ENCODE measurements at regions not wholly inside any gene's neighbourhood (a gene's known extent, or its start where the extent isn't known, plus 50 kb on each side); places are given as distances from the start of the nearest gene placed in this dataset.

DNA sequence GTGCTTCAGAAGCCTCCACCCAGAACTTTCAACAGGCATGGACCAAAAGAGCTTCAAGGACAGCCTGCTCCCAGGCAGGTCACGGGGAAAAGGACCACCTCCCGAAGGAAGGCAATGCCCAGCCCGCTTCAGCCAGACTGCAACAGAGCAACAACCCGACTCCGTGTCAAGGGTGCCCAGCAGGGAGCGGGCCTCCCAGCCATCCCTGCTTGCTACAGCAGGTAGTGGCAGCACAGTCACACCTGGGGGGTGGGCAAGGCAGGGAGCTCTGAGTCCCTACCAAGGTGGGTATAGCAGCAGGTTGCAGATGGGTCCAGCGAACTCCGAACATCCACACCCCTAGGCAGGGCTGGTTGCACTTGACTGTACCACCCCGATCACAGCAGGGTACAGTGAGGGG is 467.8 kb upstream of the PFKP start (continued):
- no peak for TF ChIP-seq ZNF317 (CRISPR knock-in tag; IDR thresholded peaks at IDR 0.05; ENCODE audit: borderline replicate concordance, low read depth)

DNA sequence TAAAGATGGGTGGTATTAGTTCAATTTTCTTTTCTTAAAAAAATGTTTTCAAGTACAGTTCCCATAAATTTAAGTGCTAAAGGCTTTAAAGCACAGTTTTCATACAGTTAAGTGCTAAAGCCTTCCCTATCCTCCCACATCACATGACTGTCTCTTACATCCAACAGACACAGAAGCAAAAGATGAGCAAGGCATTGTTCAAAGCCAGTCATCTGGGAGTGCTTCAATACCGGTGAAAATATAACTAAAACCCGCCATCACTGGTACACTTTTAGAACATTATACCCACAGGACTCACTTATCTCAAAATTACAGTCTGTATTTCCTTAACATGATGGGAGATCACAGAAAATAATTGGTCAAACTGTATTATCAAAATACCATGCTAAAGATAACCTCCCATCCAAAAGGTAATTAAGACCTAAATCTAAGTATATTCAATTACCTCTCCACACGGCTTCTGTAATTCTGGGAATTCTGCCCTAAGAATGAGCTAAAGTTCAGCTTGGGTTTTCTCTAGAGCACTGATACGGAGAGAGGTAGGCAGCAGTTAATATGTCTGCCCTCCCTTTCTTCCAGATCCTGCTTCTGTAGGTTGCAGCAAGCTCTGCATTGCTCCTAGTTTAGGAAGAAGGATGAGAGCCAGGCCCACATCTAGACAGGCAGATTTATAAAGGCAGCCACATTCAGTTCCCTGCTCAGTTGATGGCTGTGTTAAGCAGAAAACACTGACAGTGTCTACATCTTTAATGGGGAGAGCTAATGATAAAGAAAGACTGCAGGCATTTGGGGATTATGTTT is 474.8 kb upstream of the PFKP start:
- H3K27ac Mint-ChIP-seq: no peak overlapping the region
- ChIA-PET POLR2A (no interaction called here), CTCF (no interaction called here)
- H3K9me3 Mint-ChIP-seq: peaks cover 10% of the 10 kb centered on the region
- no peaks in the 10 kb centered on the region; the same call in 1 of the 2 replicates for H3K27me3 Mint-ChIP-seq (ENCODE audit: low read depth)
- ATAC-seq (no peak), DNase-seq (ENCODE audit: low spot score) (no peak)
- no peak overlapping the region for H3K4me3 Mint-ChIP-seq
- H3K4me1 Mint-ChIP-seq: no peaks in the 10 kb centered on the region
- H3K36me3 Mint-ChIP-seq: peaks cover 3% of the 10 kb centered on the region; the same call in 1 of the 2 replicates
- TF ChIP-seq GABPB1 (CRISPR knock-in tag; IDR thresholded peaks at IDR 0.05): no peak
- TF ChIP-seq SOX15 (CRISPR knock-in tag; IDR thresholded peaks at IDR 0.05): no peak
- TF ChIP-seq CREM (CRISPR knock-in tag; IDR thresholded peaks at IDR 0.05): no peak
- no peak for TF ChIP-seq RELA (CRISPR knock-in tag; IDR thresholded peaks at IDR 0.05; ENCODE audit: borderline replicate concordance)
- TF ChIP-seq, protein P1, sequence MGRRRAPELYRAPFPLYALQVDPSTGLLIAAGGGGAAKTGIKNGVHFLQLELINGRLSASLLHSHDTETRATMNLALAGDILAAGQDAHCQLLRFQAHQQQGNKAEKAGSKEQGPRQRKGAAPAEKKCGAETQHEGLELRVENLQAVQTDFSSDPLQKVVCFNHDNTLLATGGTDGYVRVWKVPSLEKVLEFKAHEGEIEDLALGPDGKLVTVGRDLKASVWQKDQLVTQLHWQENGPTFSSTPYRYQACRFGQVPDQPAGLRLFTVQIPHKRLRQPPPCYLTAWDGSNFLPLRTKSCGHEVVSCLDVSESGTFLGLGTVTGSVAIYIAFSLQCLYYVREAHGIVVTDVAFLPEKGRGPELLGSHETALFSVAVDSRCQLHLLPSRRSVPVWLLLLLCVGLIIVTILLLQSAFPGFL (CRISPR knock-in tag; IDR thresholded peaks at IDR 0.05; ENCODE audit: borderline replicate concordance): no peak
- TF ChIP-seq KAT7 (CRISPR knock-in tag; IDR thresholded peaks at IDR 0.05; ENCODE audit: borderline replicate concordance): no peak
- TF ChIP-seq JAZF1 (CRISPR knock-in tag; IDR thresholded peaks at IDR 0.05): no peak
- TF ChIP-seq, protein P2, sequence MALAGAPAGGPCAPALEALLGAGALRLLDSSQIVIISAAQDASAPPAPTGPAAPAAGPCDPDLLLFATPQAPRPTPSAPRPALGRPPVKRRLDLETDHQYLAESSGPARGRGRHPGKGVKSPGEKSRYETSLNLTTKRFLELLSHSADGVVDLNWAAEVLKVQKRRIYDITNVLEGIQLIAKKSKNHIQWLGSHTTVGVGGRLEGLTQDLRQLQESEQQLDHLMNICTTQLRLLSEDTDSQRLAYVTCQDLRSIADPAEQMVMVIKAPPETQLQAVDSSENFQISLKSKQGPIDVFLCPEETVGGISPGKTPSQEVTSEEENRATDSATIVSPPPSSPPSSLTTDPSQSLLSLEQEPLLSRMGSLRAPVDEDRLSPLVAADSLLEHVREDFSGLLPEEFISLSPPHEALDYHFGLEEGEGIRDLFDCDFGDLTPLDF (CRISPR knock-in tag; IDR thresholded peaks at IDR 0.05): no peak
- TF ChIP-seq, protein P3, sequence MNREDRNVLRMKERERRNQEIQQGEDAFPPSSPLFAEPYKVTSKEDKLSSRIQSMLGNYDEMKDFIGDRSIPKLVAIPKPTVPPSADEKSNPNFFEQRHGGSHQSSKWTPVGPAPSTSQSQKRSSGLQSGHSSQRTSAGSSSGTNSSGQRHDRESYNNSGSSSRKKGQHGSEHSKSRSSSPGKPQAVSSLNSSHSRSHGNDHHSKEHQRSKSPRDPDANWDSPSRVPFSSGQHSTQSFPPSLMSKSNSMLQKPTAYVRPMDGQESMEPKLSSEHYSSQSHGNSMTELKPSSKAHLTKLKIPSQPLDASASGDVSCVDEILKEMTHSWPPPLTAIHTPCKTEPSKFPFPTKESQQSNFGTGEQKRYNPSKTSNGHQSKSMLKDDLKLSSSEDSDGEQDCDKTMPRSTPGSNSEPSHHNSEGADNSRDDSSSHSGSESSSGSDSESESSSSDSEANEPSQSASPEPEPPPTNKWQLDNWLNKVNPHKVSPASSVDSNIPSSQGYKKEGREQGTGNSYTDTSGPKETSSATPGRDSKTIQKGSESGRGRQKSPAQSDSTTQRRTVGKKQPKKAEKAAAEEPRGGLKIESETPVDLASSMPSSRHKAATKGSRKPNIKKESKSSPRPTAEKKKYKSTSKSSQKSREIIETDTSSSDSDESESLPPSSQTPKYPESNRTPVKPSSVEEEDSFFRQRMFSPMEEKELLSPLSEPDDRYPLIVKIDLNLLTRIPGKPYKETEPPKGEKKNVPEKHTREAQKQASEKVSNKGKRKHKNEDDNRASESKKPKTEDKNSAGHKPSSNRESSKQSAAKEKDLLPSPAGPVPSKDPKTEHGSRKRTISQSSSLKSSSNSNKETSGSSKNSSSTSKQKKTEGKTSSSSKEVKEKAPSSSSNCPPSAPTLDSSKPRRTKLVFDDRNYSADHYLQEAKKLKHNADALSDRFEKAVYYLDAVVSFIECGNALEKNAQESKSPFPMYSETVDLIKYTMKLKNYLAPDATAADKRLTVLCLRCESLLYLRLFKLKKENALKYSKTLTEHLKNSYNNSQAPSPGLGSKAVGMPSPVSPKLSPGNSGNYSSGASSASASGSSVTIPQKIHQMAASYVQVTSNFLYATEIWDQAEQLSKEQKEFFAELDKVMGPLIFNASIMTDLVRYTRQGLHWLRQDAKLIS (CRISPR knock-in tag; IDR thresholded peaks at IDR 0.05; ENCODE audit: borderline replicate concordance): no peak
- no peak for TF ChIP-seq ATF1 (CRISPR knock-in tag; IDR thresholded peaks at IDR 0.05)
- TF ChIP-seq, protein P4, sequence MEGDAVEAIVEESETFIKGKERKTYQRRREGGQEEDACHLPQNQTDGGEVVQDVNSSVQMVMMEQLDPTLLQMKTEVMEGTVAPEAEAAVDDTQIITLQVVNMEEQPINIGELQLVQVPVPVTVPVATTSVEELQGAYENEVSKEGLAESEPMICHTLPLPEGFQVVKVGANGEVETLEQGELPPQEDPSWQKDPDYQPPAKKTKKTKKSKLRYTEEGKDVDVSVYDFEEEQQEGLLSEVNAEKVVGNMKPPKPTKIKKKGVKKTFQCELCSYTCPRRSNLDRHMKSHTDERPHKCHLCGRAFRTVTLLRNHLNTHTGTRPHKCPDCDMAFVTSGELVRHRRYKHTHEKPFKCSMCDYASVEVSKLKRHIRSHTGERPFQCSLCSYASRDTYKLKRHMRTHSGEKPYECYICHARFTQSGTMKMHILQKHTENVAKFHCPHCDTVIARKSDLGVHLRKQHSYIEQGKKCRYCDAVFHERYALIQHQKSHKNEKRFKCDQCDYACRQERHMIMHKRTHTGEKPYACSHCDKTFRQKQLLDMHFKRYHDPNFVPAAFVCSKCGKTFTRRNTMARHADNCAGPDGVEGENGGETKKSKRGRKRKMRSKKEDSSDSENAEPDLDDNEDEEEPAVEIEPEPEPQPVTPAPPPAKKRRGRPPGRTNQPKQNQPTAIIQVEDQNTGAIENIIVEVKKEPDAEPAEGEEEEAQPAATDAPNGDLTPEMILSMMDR (IDR thresholded peaks at IDR 0.05): no peak
- TF ChIP-seq NR2C2 (CRISPR knock-in tag; IDR thresholded peaks at IDR 0.05): no peak

DNA sequence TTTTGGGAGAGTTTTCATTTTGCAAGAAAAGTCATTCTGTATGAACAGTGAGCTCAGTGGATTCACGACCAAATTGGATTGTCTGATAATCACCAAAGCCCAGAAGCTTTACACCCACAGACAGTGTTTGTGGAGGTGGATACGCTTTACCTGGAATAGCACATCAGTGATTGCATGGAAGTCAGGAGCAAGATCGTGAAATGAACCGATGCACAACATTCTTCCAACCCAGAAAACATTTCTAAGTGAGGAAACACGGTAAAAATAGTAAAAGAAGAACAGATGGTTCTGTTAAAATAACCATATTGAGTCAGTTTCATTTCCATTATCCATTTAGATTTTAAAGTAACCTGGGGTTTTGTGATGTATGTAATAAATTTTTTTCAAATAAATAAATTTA is 478.2 kb upstream of the PFKP start:
- Mint-ChIP-seq H3K9me3 (peaks cover 10% of the 10 kb centered on the region), H3K27ac (no peak overlapping the region), H3K4me1 (no peaks in the 10 kb centered on the region), H3K4me3 (no peak overlapping the region), H3K27me3 (ENCODE audit: low read depth) (no peaks in the 10 kb centered on the region; the same call in 1 of the 2 replicates), H3K36me3 (peaks cover 3% of the 10 kb centered on the region; the same call in 1 of the 2 replicates)
- DNase-seq (ENCODE audit: low spot score) (no peak), ATAC-seq (no peak)
- ChIA-PET CTCF (no interaction called here), POLR2A (no interaction called here)
- TF ChIP-seq GRHL2 (CRISPR knock-in tag; IDR thresholded peaks at IDR 0.05; ENCODE audit: insufficient replicate concordance, severe bottlenecking) (no peak), NFE2L1 (CRISPR knock-in tag; IDR thresholded peaks at IDR 0.05) (no peak)
